ENCODE measurements at regions not wholly inside any gene's neighbourhood (a gene's known extent, or its start where the extent isn't known, plus 50 kb on each side); places are given as distances from the start of the nearest gene placed in this dataset.

GRCh38 chr5:94102849-94103248 lies 361.4 kb upstream of the POU5F2 start:
- TF ChIP-seq SMC3 (IDR thresholded peaks at IDR 0.05; ENCODE audit: low read depth, low read length) (no peak), POLR2A (IDR thresholded peaks at IDR 0.05; ENCODE audit: low read depth, low read length) (no peak), RFX5 (IDR thresholded peaks at IDR 0.05; ENCODE audit: low read depth, low read length) (no peak), CTCF (conservative IDR thresholded peaks at IDR 0.05; ENCODE audit: low read depth, low read length) (no peak), RAD21 (IDR thresholded peaks at IDR 0.05; ENCODE audit: low read length) (no peak), CHD1 (IDR thresholded peaks at IDR 0.05; ENCODE audit: low read depth, low read length) (no peak), ELK1 (IDR thresholded peaks at IDR 0.05; ENCODE audit: borderline replicate concordance, low read depth, low read length) (no peak), MXI1 (IDR thresholded peaks at IDR 0.05; ENCODE audit: borderline replicate concordance, low read depth, low read length) (no peak), USF2 (IDR thresholded peaks at IDR 0.05; ENCODE audit: low read depth, low read length) (no peak), MAFK (IDR thresholded peaks at IDR 0.05; ENCODE audit: low read depth, low read length) (no peak), NFE2L2 (IDR thresholded peaks at IDR 0.05; ENCODE audit: low read depth, low read length) (no peak), RCOR1 (IDR thresholded peaks at IDR 0.05; ENCODE audit: insufficient replicate concordance, low read length) (no peak)
